Ovary (tissue), 1 donor: ENCODE measurements at regions not wholly inside any gene's neighbourhood (a gene's known extent, or its start where the extent isn't known, plus 50 kb on each side); places are given as distances from the start of the nearest gene placed in this dataset.

ENCODE experiments used
- EP300 ChIP-seq: sonication (generic); formaldehyde crosslinking; IDR thresholded peaks from one replicate; pipeline ENCODE4 v1.6.1; 2017; ENCODE audit warnings: antibody characterized with exemption
- POLR2A ChIP-seq: fragments of 450-650 bp; IDR thresholded peaks from one replicate; pipeline ENCODE4 v1.6.1; 2017; ENCODE audit warnings: antibody characterized with exemption, mild to moderate bottlenecking, moderate library complexity

GRCh38 chr2:194116861-194117260 lies 1540.2 kb upstream of the SLC39A10 start:
- TF ChIP-seq POLR2A (no peak), EP300 (no peak)
